Ascending aorta (tissue), 2 donors: ENCODE measurements at regions not wholly inside any gene's neighbourhood (a gene's known extent, or its start where the extent isn't known, plus 50 kb on each side); places are given as distances from the start of the nearest gene placed in this dataset.

ENCODE experiments used
- DNase-seq, 2 donors: peaks; one replicate each; pipeline ENCODE4 v3.0.0-alpha.2; 2019; ENCODE audit warnings: low spot score in 2 of 2
- H3K27ac ChIP-seq, 2 donors: fragments of 200-600 bp; sonication (generic); one replicate each; pipeline ENCODE4 v1.5.1; 2016 to 2017; ENCODE audit warnings: mild to moderate bottlenecking in 1 of 2
- H3K27me3 ChIP-seq: fragments of 200-600 bp; sonication (generic); one replicate; pipeline ENCODE4 v1.5.1; 2017
- H3K36me3 ChIP-seq, 2 donors: fragments of 200-600 bp; sonication (generic); one replicate each; pipeline ENCODE4 v1.5.1; 2016
- H3K4me1 ChIP-seq, 2 donors: fragments of 200-600 bp; sonication (generic); one replicate each; pipeline ENCODE4 v1.5.1; 2016 to 2017; ENCODE audit warnings: mild to moderate bottlenecking in 1 of 2
- H3K4me3 ChIP-seq, 2 donors: fragments of 200-600 bp; sonication (generic); one replicate each; pipeline ENCODE4 v1.5.1; 2016 to 2017; ENCODE audit warnings: mild to moderate bottlenecking in 1 of 2
- H3K9me3 ChIP-seq, 2 donors: fragments of 200-600 bp; sonication (generic); one replicate each; pipeline ENCODE4 v1.5.1; 2016
- intact Hi-C: fragments of 100-400 bp; cut with DNase I; formaldehyde crosslinking; loops from one replicate; pipeline ENCODE4 v1.15.1; 2023
- TF ChIP-seq, protein P1 (sequence below), 3 experiments: fragments of 200-600 bp in 2 of 3; fragments of 450-650 bp in 1 of 3; sonication (generic) in 2 of 3; IDR thresholded peaks; one replicate each; pipeline ENCODE4 v1.5.1; 2016 to 2019; ENCODE audit warnings: antibody characterized with exemption in 3 of 3, mild to moderate bottlenecking in 1 of 3, moderate library complexity in 1 of 3

DNA sequence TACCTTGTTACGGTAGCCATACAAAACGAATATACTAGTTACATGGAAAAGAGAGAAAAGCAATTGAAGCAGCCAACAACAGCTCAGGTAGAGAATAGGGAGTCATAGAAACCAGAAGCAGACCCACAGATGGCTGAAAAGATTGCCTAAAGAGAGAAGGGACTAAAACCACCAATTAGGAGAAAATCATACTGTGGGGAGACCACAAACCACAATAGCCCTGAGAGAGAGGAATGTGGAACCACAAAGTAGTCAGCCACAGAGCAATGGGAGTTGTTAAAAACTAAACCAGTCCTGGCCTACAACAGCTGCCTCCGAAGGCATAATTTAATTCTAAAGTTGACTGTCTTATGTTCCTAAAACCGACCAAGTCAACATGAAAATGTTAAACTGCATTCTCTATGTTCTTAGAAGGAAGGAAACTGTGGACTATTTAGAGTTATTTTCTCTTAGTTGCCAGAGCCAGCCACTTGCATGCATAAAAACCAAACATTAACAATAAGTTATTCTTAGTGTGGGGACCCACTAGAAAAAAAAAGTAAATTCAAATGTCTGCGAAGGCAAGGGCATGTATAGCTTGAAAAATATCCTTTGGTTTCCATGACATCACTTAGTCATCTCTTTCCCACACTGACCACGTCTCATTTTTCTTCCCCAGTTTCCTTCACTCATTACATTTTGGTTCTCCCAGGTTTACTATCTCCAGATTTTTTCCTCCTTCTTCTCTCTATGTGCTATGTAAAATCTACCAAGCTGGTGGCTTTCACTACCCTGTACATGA lies 398.1 kb downstream of the NOVA1 start:
- H3K4me1 ChIP-seq = no peaks in the 10 kb centered on the region
- H3K27me3 ChIP-seq = no peaks in the 10 kb centered on the region
- H3K9me3 ChIP-seq = no peaks in the 10 kb centered on the region
- DNase-seq = no peak
- H3K27ac ChIP-seq = no peak overlapping the region
- no peaks in the 10 kb centered on the region for H3K36me3 ChIP-seq
- TF ChIP-seq, protein P1, sequence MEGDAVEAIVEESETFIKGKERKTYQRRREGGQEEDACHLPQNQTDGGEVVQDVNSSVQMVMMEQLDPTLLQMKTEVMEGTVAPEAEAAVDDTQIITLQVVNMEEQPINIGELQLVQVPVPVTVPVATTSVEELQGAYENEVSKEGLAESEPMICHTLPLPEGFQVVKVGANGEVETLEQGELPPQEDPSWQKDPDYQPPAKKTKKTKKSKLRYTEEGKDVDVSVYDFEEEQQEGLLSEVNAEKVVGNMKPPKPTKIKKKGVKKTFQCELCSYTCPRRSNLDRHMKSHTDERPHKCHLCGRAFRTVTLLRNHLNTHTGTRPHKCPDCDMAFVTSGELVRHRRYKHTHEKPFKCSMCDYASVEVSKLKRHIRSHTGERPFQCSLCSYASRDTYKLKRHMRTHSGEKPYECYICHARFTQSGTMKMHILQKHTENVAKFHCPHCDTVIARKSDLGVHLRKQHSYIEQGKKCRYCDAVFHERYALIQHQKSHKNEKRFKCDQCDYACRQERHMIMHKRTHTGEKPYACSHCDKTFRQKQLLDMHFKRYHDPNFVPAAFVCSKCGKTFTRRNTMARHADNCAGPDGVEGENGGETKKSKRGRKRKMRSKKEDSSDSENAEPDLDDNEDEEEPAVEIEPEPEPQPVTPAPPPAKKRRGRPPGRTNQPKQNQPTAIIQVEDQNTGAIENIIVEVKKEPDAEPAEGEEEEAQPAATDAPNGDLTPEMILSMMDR (IDR thresholded peaks at IDR 0.05) = no peak
- intact Hi-C loops = no loop called here
- no peak overlapping the region for H3K4me3 ChIP-seq

GRCh38 chr14:26199096-26199495 lies 398.7 kb downstream of the NOVA1 start:
- Histone ChIP-seq H3K36me3 (no peaks in the 10 kb centered on the region), H3K27ac (no peak overlapping the region), H3K4me3 (no peak overlapping the region), H3K9me3 (no peaks in the 10 kb centered on the region), H3K4me1 (no peaks in the 10 kb centered on the region), H3K27me3 (no peaks in the 10 kb centered on the region)
- TF ChIP-seq, protein P1 (IDR thresholded peaks at IDR 0.05) = no peak
- DNase-seq = no peak
- intact Hi-C loops = no loop called here

DNA sequence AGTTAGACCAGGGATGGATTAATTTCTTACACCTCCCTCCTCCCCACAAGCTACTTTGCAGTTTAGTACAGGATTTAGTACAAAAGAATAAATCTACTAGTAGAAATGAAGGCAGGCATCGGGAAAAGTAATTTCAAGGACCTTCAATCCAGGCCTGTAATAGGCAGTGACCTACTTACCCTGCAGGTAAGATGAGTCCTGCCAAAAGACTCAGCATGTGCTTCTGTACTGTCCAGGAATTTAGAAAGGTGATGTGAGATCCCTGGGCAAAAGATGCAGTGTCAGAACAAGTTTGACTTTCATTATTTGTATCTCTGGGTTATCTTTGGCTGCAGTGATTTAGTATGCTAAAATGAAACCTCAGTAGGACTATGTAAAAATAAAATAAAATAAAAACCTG lies 403.0 kb downstream of the NOVA1 start:
- H3K27me3 ChIP-seq = no peaks in the 10 kb centered on the region
- no peak overlapping the region for H3K4me3 ChIP-seq
- no peaks in the 10 kb centered on the region for H3K4me1 ChIP-seq
- no peak overlapping the region for H3K27ac ChIP-seq
- intact Hi-C loops = no loop called here
- TF ChIP-seq, protein P1 (IDR thresholded peaks at IDR 0.05) = no peak
- DNase-seq = no peak
- no peaks in the 10 kb centered on the region for H3K36me3 ChIP-seq
- no peaks in the 10 kb centered on the region for H3K9me3 ChIP-seq

DNA sequence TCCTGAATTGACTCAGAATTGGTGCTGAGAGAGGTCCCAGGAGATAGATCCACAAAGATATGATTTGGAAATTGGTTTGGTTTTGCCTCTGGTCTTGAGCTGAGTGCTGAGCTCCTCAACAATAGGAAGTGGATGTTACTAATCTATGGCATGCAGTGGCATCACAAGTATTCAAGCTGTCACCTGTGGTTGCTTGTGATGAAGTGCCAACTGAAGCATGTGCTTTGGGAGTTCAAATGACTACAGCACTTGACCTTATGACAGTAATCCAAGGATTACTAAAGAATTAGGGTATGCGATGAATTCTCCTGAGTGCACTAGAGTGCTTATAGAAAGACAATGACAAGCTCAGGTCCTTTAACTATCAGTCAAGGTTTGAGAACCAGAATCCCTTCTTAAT lies 406.2 kb downstream of the NOVA1 start:
- intact Hi-C loops = no loop called here

DNA sequence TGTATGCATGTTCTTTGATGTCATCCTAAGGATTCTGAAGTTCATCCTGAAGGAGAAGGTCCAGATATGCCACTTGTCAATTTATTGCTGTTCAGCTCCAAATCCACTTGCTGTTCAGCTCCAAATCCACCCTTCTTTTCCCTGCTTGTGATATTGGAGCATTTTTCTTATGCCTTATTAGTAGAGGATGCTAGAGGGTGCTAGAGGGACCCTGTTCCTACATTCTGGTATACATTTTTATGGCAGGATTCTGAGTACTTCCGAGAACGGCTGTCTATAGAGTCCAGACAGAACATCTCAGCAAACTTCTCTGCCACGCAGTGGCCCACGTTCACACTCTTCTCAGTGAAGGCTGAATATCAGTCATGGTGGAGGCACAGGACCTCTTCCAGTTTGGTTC lies 406.7 kb downstream of the NOVA1 start:
- no peak for DNase-seq
- Histone ChIP-seq H3K4me1 (no peaks in the 10 kb centered on the region), H3K9me3 (no peaks in the 10 kb centered on the region), H3K27ac (no peak overlapping the region), H3K36me3 (no peaks in the 10 kb centered on the region), H3K27me3 (no peaks in the 10 kb centered on the region), H3K4me3 (no peak overlapping the region)
- intact Hi-C loops = no loop called here
- TF ChIP-seq, protein P1 (IDR thresholded peaks at IDR 0.05) = no peak

More for the DNA sequence above, 406.2 kb downstream of the NOVA1 start:
- Histone ChIP-seq H3K4me3 (no peak overlapping the region), H3K36me3 (no peaks in the 10 kb centered on the region), H3K27me3 (no peaks in the 10 kb centered on the region), H3K9me3 (no peaks in the 10 kb centered on the region), H3K4me1 (no peaks in the 10 kb centered on the region), H3K27ac (no peak overlapping the region)
- DNase-seq = no peak
- TF ChIP-seq, protein P1 (IDR thresholded peaks at IDR 0.05) = no peak
